H9 (cell line): ENCODE measurements at regions not wholly inside any gene's neighbourhood (a gene's known extent, or its start where the extent isn't known, plus 50 kb on each side); places are given as distances from the start of the nearest gene placed in this dataset.

Experiments used
- DNase-seq: peaks from one replicate; pipeline ENCODE4 v3.0.0-alpha.2; 2017
- H2AFZ ChIP-seq: one replicate; pipeline ENCODE4 v1.6.1; 2013; ENCODE audit warnings: mild to moderate bottlenecking, low read length, control low read depth, moderate library complexity
- H2AK5ac ChIP-seq: 2 replicates; pipeline ENCODE4 v1.6.1; 2013; ENCODE audit warnings: low read length, control low read depth, mixed read lengths; ENCODE audit not compliant: insufficient read length
- H2BK120ac ChIP-seq: one replicate; pipeline ENCODE4 v1.6.1; 2013; ENCODE audit warnings: low read depth, mild to moderate bottlenecking, low read length, control low read depth, inconsistent platforms; ENCODE audit not compliant: poor library complexity, severe bottlenecking
- H2BK12ac ChIP-seq: 2 replicates; pipeline ENCODE4 v1.6.1; 2013; ENCODE audit warnings: low read length, control low read depth, mixed read lengths, low read depth; ENCODE audit not compliant: insufficient read length
- H2BK15ac ChIP-seq: 2 replicates; pipeline ENCODE4 v1.6.1; 2013; ENCODE audit warnings: low read depth, low read length, control low read depth
- H2BK20ac ChIP-seq: one replicate; pipeline ENCODE4 v1.6.1; 2013; ENCODE audit warnings: low read depth, mild to moderate bottlenecking, low read length, control low read depth, inconsistent platforms; ENCODE audit not compliant: poor library complexity, severe bottlenecking
- H2BK5ac ChIP-seq: 2 replicates; pipeline ENCODE4 v1.6.1; 2013; ENCODE audit warnings: low read length, control low read depth, mixed read lengths; ENCODE audit not compliant: insufficient read length
- H3K14ac ChIP-seq: 2 replicates; pipeline ENCODE4 v1.6.1; 2013; ENCODE audit warnings: low read length, control low read depth; ENCODE audit not compliant: insufficient read depth
- H3K18ac ChIP-seq: 2 replicates; pipeline ENCODE4 v1.6.1; 2013; ENCODE audit warnings: low read depth, mild to moderate bottlenecking, mixed read lengths, low read length, control low read depth; ENCODE audit not compliant: insufficient read length
- H3K23ac ChIP-seq: 2 replicates; pipeline ENCODE4 v1.6.1; 2013; ENCODE audit warnings: low read length, control low read depth, mixed read lengths, low read depth; ENCODE audit not compliant: insufficient read length
- H3K23me2 ChIP-seq: 2 replicates; pipeline ENCODE4 v1.6.1; 2013; ENCODE audit warnings: low read depth, mild to moderate bottlenecking, mixed read lengths, low read length, control low read depth; ENCODE audit not compliant: insufficient read length, poor library complexity, severe bottlenecking
- H3K27ac ChIP-seq: 2 replicates; pipeline ENCODE4 v1.5.1; 2013; ENCODE audit warnings: low read length, control low read depth, mixed read lengths, low read depth; ENCODE audit not compliant: insufficient read length
- H3K27me3 ChIP-seq: 2 replicates; pipeline ENCODE4 v1.6.1; 2013; ENCODE audit warnings: low read length, control low read depth, inconsistent platforms; ENCODE audit not compliant: insufficient read depth
- H3K4ac ChIP-seq: 2 replicates; pipeline ENCODE4 v1.6.1; 2013; ENCODE audit warnings: low read depth, mild to moderate bottlenecking, control low read depth, inconsistent platforms, low read length, moderate library complexity
- H3K4me1 ChIP-seq: 2 replicates; pipeline ENCODE4 v1.6.1; 2013; ENCODE audit warnings: low read length, control low read depth, inconsistent platforms; ENCODE audit not compliant: insufficient read depth
- H3K4me2 ChIP-seq: 2 replicates; pipeline ENCODE4 v1.6.1; 2013; ENCODE audit warnings: low read length, control low read depth, mixed read lengths; ENCODE audit not compliant: insufficient read length, insufficient read depth
- H3K56ac ChIP-seq: 2 replicates; pipeline ENCODE4 v1.6.1; 2013; ENCODE audit warnings: low read depth, mild to moderate bottlenecking, mixed read lengths, low read length, control low read depth; ENCODE audit not compliant: insufficient read length
- H3K79me1 ChIP-seq: 2 replicates; pipeline ENCODE4 v1.6.1; 2013; ENCODE audit warnings: low read depth, mild to moderate bottlenecking, moderate library complexity, low read length, control low read depth, inconsistent platforms; ENCODE audit not compliant: insufficient read depth, poor library complexity, severe bottlenecking
- H3K79me2 ChIP-seq: 2 replicates; pipeline ENCODE4 v1.6.1; 2013; ENCODE audit warnings: low read length, control low read depth, inconsistent platforms; ENCODE audit not compliant: insufficient read depth
- H3K9ac ChIP-seq: 2 replicates; pipeline ENCODE4 v1.6.1; 2013; ENCODE audit warnings: low read length, control low read depth, mixed read lengths; ENCODE audit not compliant: insufficient read length; ENCODE audit errors: extremely low read depth
- H3K9me3 ChIP-seq: one replicate; pipeline ENCODE4 v1.6.1; 2013; ENCODE audit warnings: low read depth, low read length, inconsistent platforms; ENCODE audit not compliant: control insufficient read depth
- H3T11ph ChIP-seq: one replicate; pipeline ENCODE4 v1.6.1; 2013; ENCODE audit warnings: mild to moderate bottlenecking, low read length, control low read depth, inconsistent platforms
- H4K20me1 ChIP-seq: one replicate; pipeline ENCODE4 v1.6.1; 2013; ENCODE audit not compliant: control insufficient read depth, insufficient read length, insufficient read depth
- H4K5ac ChIP-seq: 2 replicates; pipeline ENCODE4 v1.6.1; 2013; ENCODE audit warnings: low read depth, mild to moderate bottlenecking, mixed read lengths, low read length, control low read depth; ENCODE audit not compliant: insufficient read length
- H4K8ac ChIP-seq: replicated peaks from 2 replicates; pipeline ENCODE4 v1.6.1; 2013; ENCODE audit warnings: low read length, control low read depth, mixed read lengths, low read depth; ENCODE audit not compliant: insufficient read length
- H4K91ac ChIP-seq: 2 replicates; pipeline ENCODE4 v1.6.1; 2013; ENCODE audit warnings: low read depth, mild to moderate bottlenecking, moderate library complexity, mixed read lengths, low read length, control low read depth; ENCODE audit not compliant: insufficient read length
- H3K27ac Mint-ChIP-seq, 3 experiments: 2 replicates in 2 of 3; 3 replicates in 1 of 3; pipeline ENCODE4 v1.8.0; 2020 to 2021; ENCODE audit warnings: mixed read lengths in 3 of 3, mild to moderate bottlenecking in 1 of 3, moderate library complexity in 1 of 3
- H3K27me3 Mint-ChIP-seq: 2 replicates; pipeline ENCODE4 v1.8.0; 2021; ENCODE audit warnings: low read depth, mild to moderate bottlenecking, moderate library complexity, mixed read lengths
- H3K36me3 Mint-ChIP-seq, 3 experiments: 2 replicates in 2 of 3; 3 replicates in 1 of 3; pipeline ENCODE4 v1.8.0; 2020 to 2021; ENCODE audit warnings: low read depth in 3 of 3, mixed read lengths in 3 of 3; ENCODE audit not compliant: insufficient read depth in 1 of 3
- H3K4me1 Mint-ChIP-seq, 2 experiments: 2 replicates each; pipeline ENCODE4 v1.8.0; 2020; ENCODE audit warnings: mixed read lengths in 2 of 2
- H3K4me3 Mint-ChIP-seq, 2 experiments: 2 replicates in 1 of 2; 3 replicates in 1 of 2; pipeline ENCODE4 v1.8.0; 2020 to 2021; ENCODE audit warnings: mild to moderate bottlenecking in 2 of 2, mixed read lengths in 2 of 2, moderate library complexity in 1 of 2
- H3K9me3 Mint-ChIP-seq, 2 experiments: 2 replicates in 1 of 2; 3 replicates in 1 of 2; pipeline ENCODE4 v1.8.0; 2020; ENCODE audit warnings: mild to moderate bottlenecking in 2 of 2, mixed read lengths in 2 of 2, moderate library complexity in 1 of 2
- WGBS: extraction: QIAGEN DNeasy Blood & Tissue Kit; methylation state at CpG from one replicate; pipeline ENCODE4 v1.1.7; 2013; ENCODE audit warnings: missing lambda C conversion rate, low lambda C conversion rate, mixed read lengths; ENCODE audit not compliant: insufficient read length; ENCODE audit errors: extremely low coverage; 5-methylcytosine and 5-hydroxymethylcytosine counted together
- TF ChIP-seq, protein P1 (sequence below): fragments of 200-600 bp; sonication (generic); conservative IDR thresholded peaks from 3 replicates; pipeline ENCODE4 v1.8.0; 2021; ENCODE audit warnings: antibody characterized with exemption, mild to moderate bottlenecking

DNA sequence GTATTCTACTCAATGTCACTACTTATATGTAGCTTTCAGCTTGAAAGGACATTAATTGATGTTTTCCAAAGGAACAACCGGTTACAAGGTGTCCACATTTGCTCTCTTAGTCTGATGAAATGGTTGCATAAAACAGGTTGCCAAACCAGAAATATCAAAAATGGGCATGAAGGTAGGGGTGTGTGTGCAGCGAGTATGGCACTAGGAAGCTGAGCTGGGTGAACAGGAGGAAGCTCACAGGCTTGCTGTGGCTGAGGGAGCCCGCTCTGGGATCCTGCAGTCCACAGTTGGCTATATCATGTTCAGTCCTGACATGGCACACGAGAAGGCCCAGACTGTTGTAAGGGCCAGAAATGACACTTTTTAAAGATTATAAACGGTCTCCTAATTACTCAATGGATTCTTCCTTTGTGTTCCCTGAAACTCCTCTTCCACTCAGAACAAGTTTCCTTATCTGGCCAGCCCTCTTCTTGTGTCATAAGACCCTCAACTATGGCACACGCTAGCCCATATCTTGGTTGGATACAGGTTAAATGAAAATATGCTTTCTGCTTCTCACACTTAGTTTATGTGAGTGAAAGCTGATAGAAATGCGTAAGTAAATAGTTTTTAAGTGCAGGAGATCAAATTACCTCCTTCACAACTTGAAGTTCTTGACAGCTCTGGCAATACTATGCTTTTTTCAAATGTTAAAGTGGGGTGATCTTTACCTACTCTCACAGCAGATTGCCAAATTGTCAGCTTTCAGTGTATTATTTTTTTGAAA, 201.5 kb downstream of the LMO4 start:
- no peak overlapping the region for H2BK5ac ChIP-seq
- TF ChIP-seq, protein P1, sequence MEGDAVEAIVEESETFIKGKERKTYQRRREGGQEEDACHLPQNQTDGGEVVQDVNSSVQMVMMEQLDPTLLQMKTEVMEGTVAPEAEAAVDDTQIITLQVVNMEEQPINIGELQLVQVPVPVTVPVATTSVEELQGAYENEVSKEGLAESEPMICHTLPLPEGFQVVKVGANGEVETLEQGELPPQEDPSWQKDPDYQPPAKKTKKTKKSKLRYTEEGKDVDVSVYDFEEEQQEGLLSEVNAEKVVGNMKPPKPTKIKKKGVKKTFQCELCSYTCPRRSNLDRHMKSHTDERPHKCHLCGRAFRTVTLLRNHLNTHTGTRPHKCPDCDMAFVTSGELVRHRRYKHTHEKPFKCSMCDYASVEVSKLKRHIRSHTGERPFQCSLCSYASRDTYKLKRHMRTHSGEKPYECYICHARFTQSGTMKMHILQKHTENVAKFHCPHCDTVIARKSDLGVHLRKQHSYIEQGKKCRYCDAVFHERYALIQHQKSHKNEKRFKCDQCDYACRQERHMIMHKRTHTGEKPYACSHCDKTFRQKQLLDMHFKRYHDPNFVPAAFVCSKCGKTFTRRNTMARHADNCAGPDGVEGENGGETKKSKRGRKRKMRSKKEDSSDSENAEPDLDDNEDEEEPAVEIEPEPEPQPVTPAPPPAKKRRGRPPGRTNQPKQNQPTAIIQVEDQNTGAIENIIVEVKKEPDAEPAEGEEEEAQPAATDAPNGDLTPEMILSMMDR, result no peak
- H3K4me2 ChIP-seq, result no peak overlapping the region
- Mint-ChIP-seq H3K27me3 (no peaks in the 10 kb centered on the region), H3K27ac (no peak overlapping the region), H3K4me3 (no peak overlapping the region), H3K9me3 (peaks cover 24 to 25% of the 10 kb centered on the region in 2 experiments; a peak in 4 of 5 replicates), H3K36me3 (peaks cover 5 to 22% (median 5%) of the 10 kb centered on the region in 3 experiments; a peak in 5 of 7 replicates), H3K4me1 (peaks cover 0 to 3% of the 10 kb centered on the region in 2 experiments; a peak in 1 of 4 replicates)
- no peak overlapping the region for H2BK20ac ChIP-seq
- no peak overlapping the region for H2AK5ac ChIP-seq
- no peak overlapping the region for H3K56ac ChIP-seq
- H3K4me1 ChIP-seq, result no peaks in the 10 kb centered on the region
- no peak overlapping the region for H2BK120ac ChIP-seq
- no peak overlapping the region for H3K27ac ChIP-seq
- no peaks in the 10 kb centered on the region for H3K27me3 ChIP-seq
- no peak overlapping the region for H3K9ac ChIP-seq
- no peaks in the 10 kb centered on the region for H3K79me1 ChIP-seq
- no peak overlapping the region for H4K5ac ChIP-seq
- H3K18ac ChIP-seq, result no peak overlapping the region
- no peak overlapping the region for H3K23ac ChIP-seq
- H2BK12ac ChIP-seq, result no peak overlapping the region
- no peaks in the 10 kb centered on the region for H3K23me2 ChIP-seq
- H3T11ph ChIP-seq, result no peak overlapping the region
- H3K14ac ChIP-seq, result no peak overlapping the region
- H3K9me3 ChIP-seq, result peaks cover 5% of the 10 kb centered on the region
- no peak overlapping the region for H4K8ac ChIP-seq
- no CpG with 5 or more reads among the region's 7 CpGs for WGBS
- no peaks in the 10 kb centered on the region for H3K79me2 ChIP-seq
- H4K91ac ChIP-seq, result no peak overlapping the region
- H4K20me1 ChIP-seq, result no peaks in the 10 kb centered on the region
- no peak overlapping the region for H3K4ac ChIP-seq
- no peak for DNase-seq
- no peak overlapping the region for H2BK15ac ChIP-seq
- H2AFZ ChIP-seq, result no peak overlapping the region
